GM12891 (cell line): ENCODE measurements at regions not wholly inside any gene's neighbourhood (a gene's known extent, or its start where the extent isn't known, plus 50 kb on each side); places are given as distances from the start of the nearest gene placed in this dataset.

ENCODE experiments used
- DNase-seq: peaks from one replicate; pipeline ENCODE4 v3.0.0; 2011; ENCODE audit warnings: low spot score; ENCODE audit not compliant: insufficient read length
- FAIRE-seq: peaks from 2 replicates; lab custom pipeline; 2011; peaks lifted over from hg19 to GRCh38; lab: Jason Lieb, UNC
- PAX5 ChIP-seq: IDR thresholded peaks from 2 replicates; pipeline ENCODE4 v1.6.1; 2011; ENCODE audit warnings: low read length, moderate library complexity, mild to moderate bottlenecking; ENCODE audit not compliant: insufficient read depth, severe bottlenecking
- POLR2A ChIP-seq: IDR thresholded peaks from 2 replicates; pipeline ENCODE4 v1.6.1; 2011; ENCODE audit warnings: low read depth, low read length, control low read depth
- POLR2AphosphoS5 ChIP-seq: IDR thresholded peaks from 2 replicates; pipeline ENCODE4 v1.6.1; 2011; ENCODE audit warnings: low read depth, low read length, control low read depth
- POU2F2 ChIP-seq: IDR thresholded peaks from 2 replicates; pipeline ENCODE4 v1.6.1; 2011; ENCODE audit warnings: low read depth, mild to moderate bottlenecking, control low read depth, low read length, moderate library complexity
- SPI1 ChIP-seq: IDR thresholded peaks from 2 replicates; pipeline ENCODE4 v1.6.1; 2011; ENCODE audit warnings: low read depth, low read length, control low read depth
- TAF1 ChIP-seq: IDR thresholded peaks from 2 replicates; pipeline ENCODE4 v1.6.1; 2011; ENCODE audit warnings: low read depth, low read length, control low read depth

GRCh38 chr13:65762012-65762411 is 1468.1 kb downstream of the PCDH9 start:
- no peak for DNase-seq
- TF ChIP-seq POLR2A (no peak), TAF1 (no peak), PAX5 (no peak), POU2F2 (no peak), SPI1 (no peak), POLR2AphosphoS5 (no peak)
- FAIRE-seq = no peak

GRCh38 chr13:65756071-65756671 is 1474.0 kb downstream of the PCDH9 start:
- FAIRE-seq = no peak
- TF ChIP-seq POLR2A = no peak
- TF ChIP-seq PAX5 = no peak
- TF ChIP-seq SPI1 = no peak
- no peak for TF ChIP-seq TAF1
- TF ChIP-seq POLR2AphosphoS5 = no peak
- TF ChIP-seq POU2F2 = no peak
- no peak for DNase-seq

DNA sequence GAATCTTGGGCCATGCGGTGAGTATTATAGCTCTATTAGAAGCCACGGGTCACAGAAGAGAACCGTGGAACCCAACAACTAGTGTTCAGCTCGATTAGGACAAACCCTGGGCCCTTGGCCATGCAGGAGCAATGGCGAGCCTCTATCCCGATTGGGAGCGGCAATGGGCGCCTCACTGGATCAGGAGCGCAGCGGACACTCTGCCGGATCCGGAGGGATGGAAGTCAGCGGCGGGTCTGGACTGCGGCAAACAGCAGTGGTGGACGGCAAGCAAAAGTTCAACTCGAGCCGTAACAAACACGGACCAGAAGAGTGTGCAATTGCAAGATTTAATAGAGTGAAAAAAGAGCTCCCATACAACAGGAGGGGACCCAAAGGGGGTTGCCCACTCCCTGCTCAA is 1481.9 kb downstream of the PCDH9 start:
- FAIRE-seq = no peak
- TF ChIP-seq PAX5 (no peak), POU2F2 (no peak), SPI1 (no peak), POLR2A (no peak), POLR2AphosphoS5 (no peak), TAF1 (no peak)
- no peak for DNase-seq

GRCh38 chr13:65746406-65746921 is 1483.7 kb downstream of the PCDH9 start:
- no peak for DNase-seq
- FAIRE-seq = no peak
- TF ChIP-seq POLR2AphosphoS5 (no peak), POLR2A (no peak), SPI1 (no peak), TAF1 (no peak), POU2F2 (no peak), PAX5 (no peak)

DNA sequence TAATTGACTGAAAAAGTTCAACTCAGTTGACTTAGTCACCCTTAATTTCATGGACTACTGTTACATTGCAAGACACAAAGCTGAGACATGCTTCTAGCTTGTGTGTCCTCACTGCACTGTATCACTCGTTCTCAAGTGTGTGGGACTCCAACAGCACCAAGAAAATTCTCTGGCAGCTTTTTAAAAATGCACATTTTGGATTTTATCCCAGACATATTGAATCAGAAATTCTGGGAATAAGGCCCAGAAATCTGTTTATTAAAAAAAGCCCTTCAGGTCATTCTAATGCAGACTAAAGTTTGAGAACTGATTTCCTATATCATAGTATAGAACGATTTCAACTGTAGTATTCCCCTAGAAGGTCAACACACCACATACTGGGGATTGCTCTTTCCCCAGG is 1485.3 kb downstream of the PCDH9 start:
- no peak for FAIRE-seq

DNA sequence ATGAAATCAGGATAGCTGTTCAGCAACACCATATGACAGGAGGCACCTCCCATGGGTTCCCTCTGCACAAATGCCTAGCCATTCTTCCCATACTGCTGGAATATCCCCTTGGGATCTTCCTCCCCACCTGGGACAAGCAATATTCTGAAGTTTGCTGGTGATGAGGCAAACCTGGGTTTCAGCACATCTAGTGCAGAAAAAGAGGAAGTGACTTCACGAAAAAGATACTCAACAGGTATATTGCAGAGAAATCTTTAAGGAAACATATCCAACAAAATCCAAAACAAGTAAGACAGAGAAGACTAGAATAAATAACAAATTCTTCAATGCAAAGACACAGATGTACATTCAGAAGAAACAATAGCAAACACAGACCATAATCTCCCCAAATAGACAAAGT is 1497.0 kb downstream of the PCDH9 start:
- no peak for DNase-seq
- FAIRE-seq = no peak
- TF ChIP-seq SPI1 = peak; percentile 66
- TF ChIP-seq POLR2AphosphoS5 = no peak

More for the DNA sequence above, 1485.3 kb downstream of the PCDH9 start:
- TF ChIP-seq POLR2AphosphoS5 (no peak), POLR2A (no peak), POU2F2 (no peak), PAX5 (no peak), TAF1 (no peak), SPI1 (no peak)
- DNase-seq = no peak

DNA sequence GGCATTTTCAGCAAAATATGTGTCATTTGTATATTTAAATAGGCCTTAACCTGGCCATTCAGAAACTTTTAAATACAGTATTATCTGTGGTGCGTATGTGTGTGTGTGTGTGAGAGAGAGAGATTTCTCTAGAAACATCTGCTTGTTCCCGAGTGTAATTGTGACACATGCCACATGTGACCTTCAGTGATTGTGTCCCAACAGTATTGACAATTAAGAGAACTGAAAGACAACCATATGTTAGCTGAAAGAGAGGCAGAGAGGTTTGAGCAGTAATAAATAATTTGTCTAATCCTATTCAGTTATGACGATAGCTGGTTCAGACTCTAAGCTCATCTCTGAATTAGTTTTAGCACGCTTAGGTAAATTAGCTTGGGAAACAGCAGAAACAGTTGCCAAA is 1503.1 kb downstream of the PCDH9 start:
- TF ChIP-seq POU2F2 = no peak
- TF ChIP-seq POLR2A = no peak
- no peak for TF ChIP-seq TAF1
- no peak for DNase-seq
- no peak for FAIRE-seq

DNA sequence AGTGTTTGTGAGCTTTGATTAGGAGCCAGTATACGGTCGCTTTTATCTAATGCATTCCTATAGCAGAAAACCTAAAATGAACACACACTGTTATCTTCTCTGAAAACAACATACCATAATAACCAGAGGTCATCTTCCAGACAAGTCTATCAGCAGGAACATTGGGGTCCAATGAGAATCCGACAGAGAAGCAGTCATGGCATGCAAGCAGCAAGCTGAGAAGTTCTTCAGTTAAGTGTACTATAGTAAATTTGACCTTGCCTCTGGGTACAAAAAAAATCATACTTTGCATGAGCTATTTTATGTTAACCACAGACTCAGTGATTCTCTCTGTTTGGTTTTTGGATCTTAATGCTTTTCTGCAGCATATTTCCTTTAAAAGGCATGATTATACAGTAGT is 1505.1 kb downstream of the PCDH9 start:
- DNase-seq = no peak
- no peak for FAIRE-seq
- no peak for TF ChIP-seq SPI1
- no peak for TF ChIP-seq POLR2AphosphoS5
- no peak for TF ChIP-seq POU2F2

GRCh38 chr13:65724226-65724625 is 1505.9 kb downstream of the PCDH9 start:
- DNase-seq (no peak), FAIRE-seq (no peak)
- TF ChIP-seq POLR2AphosphoS5 (no peak), SPI1 (no peak), PAX5 (no peak), TAF1 (no peak), POU2F2 (no peak), POLR2A (no peak)

DNA sequence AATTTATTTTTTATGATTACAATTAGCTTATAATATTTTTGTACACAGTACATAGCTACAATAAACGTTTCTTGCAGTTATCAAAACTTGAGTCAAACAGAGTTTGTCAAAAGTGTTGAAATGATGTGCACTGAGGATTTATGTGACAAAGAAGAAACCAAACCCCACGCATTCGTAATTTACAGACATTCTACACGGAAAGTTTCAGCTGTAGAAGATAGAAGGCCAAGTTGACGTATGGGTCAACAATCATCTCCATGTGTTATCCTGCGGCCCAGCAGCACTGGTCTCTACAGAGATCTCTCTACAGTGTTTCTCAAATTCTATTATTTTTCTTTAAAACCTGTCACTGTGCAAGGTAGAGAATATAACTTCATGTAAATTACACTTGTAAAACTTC is 1507.6 kb downstream of the PCDH9 start:
- TF ChIP-seq TAF1 (no peak), POLR2AphosphoS5 (no peak), PAX5 (no peak), POLR2A (no peak), SPI1 (no peak), POU2F2 (no peak)
- no peak for DNase-seq

More for the DNA sequence above, 1507.6 kb downstream of the PCDH9 start:
- no peak for FAIRE-seq
